Prostate gland (tissue), 2 donors: ENCODE measurements at regions not wholly inside any gene's neighbourhood (a gene's known extent, or its start where the extent isn't known, plus 50 kb on each side); places are given as distances from the start of the nearest gene placed in this dataset.

Source experiments
- CTCF ChIP-seq, 4 experiments: fragments of 200-600 bp in 2 of 4; fragments of 450-650 bp in 2 of 4; sonication (generic) in 2 of 4; IDR thresholded peaks; 1 replicate in 3 of 4; 2 replicates in 1 of 4; pipeline ENCODE4 v1.5.1; 2016 to 2019; ENCODE audit warnings: antibody characterized with exemption in 4 of 4, mild to moderate bottlenecking in 2 of 4, moderate library complexity in 2 of 4
- POLR2A ChIP-seq: fragments of 450-650 bp; IDR thresholded peaks from one replicate; pipeline ENCODE4 v1.6.1; 2016; ENCODE audit warnings: antibody characterized with exemption, mild to moderate bottlenecking
- POLR2AphosphoS5 ChIP-seq: sonication (generic); formaldehyde crosslinking; IDR thresholded peaks from one replicate; pipeline ENCODE4 v1.6.1; 2017; ENCODE audit warnings: antibody characterized with exemption

DNA sequence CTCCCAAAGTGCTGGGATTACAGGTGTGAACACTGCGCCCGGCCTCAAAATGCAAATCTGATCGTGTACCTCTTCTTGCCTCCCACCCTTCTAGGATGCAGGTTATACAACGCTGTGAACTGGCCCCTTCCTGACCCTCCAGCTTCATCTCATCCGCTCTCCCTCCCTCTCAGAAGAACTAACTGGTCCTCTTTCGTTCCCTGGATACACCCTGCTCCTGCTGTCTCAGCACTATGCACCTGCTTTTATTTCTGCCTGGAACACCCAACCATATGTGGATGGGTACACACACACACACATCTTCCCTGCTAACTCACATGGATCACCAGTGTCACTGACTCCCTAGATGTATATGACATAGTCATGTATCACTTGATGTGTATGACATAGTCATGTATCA is 56.1 kb upstream of the VASH1 start:
- TF ChIP-seq CTCF (IDR thresholded peaks at IDR 0.05) (no peak), POLR2A (no peak), POLR2AphosphoS5 (no peak)
